Peyer's patch (tissue), 4 donors: ENCODE measurements at regions not wholly inside any gene's neighbourhood (a gene's known extent, or its start where the extent isn't known, plus 50 kb on each side); places are given as distances from the start of the nearest gene placed in this dataset.

Source experiments
- DNase-seq, 3 donors: peaks; one replicate each; pipeline ENCODE4 v3.0.0-alpha.2; 2017 to 2019
- H3K27ac ChIP-seq, 4 donors: fragments of 200-600 bp; sonication (generic); one replicate each; pipeline ENCODE4 v1.5.1; 2016 to 2019
- H3K27me3 ChIP-seq, 2 donors: fragments of 200-600 bp; sonication (generic); one replicate each; pipeline ENCODE4 v1.5.1; 2019
- H3K36me3 ChIP-seq, 3 donors: fragments of 200-600 bp; sonication (generic); one replicate each; pipeline ENCODE4 v1.5.1; 2016 to 2019
- H3K4me1 ChIP-seq, 4 donors: fragments of 200-600 bp; sonication (generic); one replicate each; pipeline ENCODE4 v1.5.1; 2016 to 2019
- H3K4me3 ChIP-seq, 4 donors: fragments of 200-600 bp; sonication (generic); 1 replicate in 3 of 4; 2 replicates in 1 of 4; pipeline ENCODE4 v1.5.1; 2016 to 2019; ENCODE audit warnings: mild to moderate bottlenecking in 1 of 4
- H3K9me3 ChIP-seq, 4 donors: fragments of 200-600 bp; sonication (generic); one replicate each; pipeline ENCODE4 v1.5.1; 2016 to 2019; ENCODE audit warnings: mild to moderate bottlenecking in 1 of 4
- POLR2A ChIP-seq, 2 donors: fragments of 450-650 bp; IDR thresholded peaks; one replicate each; pipeline ENCODE4 v1.5.1; 2017; ENCODE audit warnings: antibody characterized with exemption in 2 of 2, mild to moderate bottlenecking in 2 of 2, moderate library complexity in 2 of 2
- TF ChIP-seq, protein P1 (sequence below), 6 experiments: fragments of 450-650 bp in 4 of 6; fragments of 200-600 bp in 2 of 6; sonication (generic) in 1 of 6; IDR thresholded peaks; one replicate each; pipeline ENCODE4 v1.5.1; 2017 to 2019; ENCODE audit warnings: antibody characterized with exemption in 6 of 6, mild to moderate bottlenecking in 3 of 6, moderate library complexity in 1 of 6

DNA sequence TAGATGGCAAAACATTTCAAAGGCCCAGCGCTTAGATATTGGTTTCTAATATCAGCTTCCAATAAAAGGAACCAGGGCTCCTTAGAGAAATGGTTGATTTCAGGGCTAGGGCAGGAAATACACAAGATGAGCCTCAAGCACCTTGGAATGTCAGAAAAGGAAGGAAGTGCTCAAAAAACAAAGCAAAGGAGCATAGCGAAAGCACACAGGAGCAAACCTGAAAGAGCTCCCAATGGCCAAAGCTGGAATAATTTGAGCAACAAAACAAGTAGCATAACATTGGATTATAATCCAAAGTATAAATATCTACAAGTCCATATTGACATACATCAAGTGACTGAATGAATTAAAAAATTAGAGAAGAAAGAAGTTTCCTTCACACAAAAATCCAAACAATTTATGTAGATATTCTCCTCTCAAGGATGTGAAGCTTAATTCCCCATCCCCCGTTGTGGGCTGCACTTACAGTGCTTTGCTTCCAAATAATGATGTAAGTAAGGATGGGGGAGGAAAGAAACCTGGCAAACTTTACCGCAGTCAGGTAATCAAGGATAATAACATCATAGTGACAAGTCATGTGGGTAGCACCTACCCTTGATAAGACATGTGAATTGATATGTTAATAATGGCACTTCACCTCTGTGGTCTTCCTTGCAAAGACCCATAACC, 132.9 kb upstream of the DST start:
- Histone ChIP-seq H3K9me3 (no peaks in the 10 kb centered on the region), H3K27ac (no peak overlapping the region), H3K4me3 (no peak overlapping the region), H3K36me3 (no peaks in the 10 kb centered on the region), H3K4me1 (no peaks in the 10 kb centered on the region), H3K27me3 (no peaks in the 10 kb centered on the region)
- no peak for DNase-seq
- no peak for TF ChIP-seq POLR2A (IDR thresholded peaks at IDR 0.05)
- TF ChIP-seq, protein P1, sequence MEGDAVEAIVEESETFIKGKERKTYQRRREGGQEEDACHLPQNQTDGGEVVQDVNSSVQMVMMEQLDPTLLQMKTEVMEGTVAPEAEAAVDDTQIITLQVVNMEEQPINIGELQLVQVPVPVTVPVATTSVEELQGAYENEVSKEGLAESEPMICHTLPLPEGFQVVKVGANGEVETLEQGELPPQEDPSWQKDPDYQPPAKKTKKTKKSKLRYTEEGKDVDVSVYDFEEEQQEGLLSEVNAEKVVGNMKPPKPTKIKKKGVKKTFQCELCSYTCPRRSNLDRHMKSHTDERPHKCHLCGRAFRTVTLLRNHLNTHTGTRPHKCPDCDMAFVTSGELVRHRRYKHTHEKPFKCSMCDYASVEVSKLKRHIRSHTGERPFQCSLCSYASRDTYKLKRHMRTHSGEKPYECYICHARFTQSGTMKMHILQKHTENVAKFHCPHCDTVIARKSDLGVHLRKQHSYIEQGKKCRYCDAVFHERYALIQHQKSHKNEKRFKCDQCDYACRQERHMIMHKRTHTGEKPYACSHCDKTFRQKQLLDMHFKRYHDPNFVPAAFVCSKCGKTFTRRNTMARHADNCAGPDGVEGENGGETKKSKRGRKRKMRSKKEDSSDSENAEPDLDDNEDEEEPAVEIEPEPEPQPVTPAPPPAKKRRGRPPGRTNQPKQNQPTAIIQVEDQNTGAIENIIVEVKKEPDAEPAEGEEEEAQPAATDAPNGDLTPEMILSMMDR (IDR thresholded peaks at IDR 0.05), result no peak

DNA sequence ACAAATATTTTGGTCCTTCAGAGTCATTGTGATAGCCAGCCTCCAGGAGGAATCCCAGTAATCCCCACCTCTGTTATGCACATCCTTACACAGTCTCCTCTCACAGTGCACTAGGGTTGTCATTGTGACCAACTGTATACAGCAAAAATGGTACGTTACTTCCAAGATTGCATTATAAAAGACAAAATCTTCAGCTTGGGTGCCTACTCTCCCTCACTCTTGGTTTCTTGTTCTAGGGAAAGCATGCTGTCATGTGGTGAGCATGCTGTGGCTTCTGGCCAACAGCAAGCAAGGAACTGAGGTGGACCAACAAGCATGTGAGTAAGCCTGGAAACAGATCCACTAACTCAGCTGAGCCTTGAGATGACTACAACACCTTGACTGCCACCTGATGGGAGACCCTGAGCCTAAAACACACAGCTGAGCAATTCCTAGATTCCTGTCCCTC, 130.1 kb upstream of the DST start:
- Histone ChIP-seq H3K27ac (no peak overlapping the region), H3K4me3 (no peak overlapping the region), H3K36me3 (no peaks in the 10 kb centered on the region), H3K27me3 (no peaks in the 10 kb centered on the region), H3K9me3 (no peaks in the 10 kb centered on the region), H3K4me1 (no peaks in the 10 kb centered on the region)
- TF ChIP-seq POLR2A (IDR thresholded peaks at IDR 0.05), result no peak
- TF ChIP-seq, protein P1 (IDR thresholded peaks at IDR 0.05), result no peak
- no peak for DNase-seq

DNA sequence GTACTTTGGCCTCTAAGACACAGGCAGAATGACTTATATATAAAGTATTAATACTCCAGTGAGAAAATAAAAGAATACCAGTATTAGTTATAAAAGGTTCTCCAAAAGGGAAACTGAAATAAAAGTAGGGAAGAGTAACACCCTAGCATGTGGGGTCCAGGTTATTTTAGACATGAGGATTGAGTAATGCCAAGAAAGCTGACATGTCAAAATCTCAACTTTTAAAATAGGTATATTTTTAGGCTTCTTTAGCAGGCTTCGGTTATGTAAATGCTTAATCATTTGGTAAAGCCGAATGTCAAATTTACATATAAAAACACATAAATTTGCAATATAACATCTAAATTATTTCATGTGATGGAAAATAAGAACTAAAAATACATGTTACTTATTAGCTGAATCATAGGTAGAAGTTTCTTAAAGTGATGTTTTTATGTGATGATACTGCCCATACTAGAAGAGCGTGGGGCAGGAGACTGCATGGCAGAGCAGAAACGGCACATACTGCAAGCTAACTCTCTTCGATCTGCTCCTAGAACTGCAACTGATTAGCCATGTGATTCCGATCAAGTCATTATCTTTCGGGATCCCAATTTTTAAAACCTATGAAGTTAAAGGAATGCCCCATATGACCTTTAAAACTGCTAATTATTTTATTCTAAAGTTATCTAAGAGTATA, 129.4 kb upstream of the DST start:
- H3K36me3 ChIP-seq, result no peaks in the 10 kb centered on the region
- TF ChIP-seq POLR2A (IDR thresholded peaks at IDR 0.05), result no peak
- TF ChIP-seq, protein P1 (IDR thresholded peaks at IDR 0.05), result no peak
- H3K4me3 ChIP-seq, result no peak overlapping the region
- no peaks in the 10 kb centered on the region for H3K27me3 ChIP-seq
- no peaks in the 10 kb centered on the region for H3K9me3 ChIP-seq
- H3K4me1 ChIP-seq, result no peaks in the 10 kb centered on the region
- no peak for DNase-seq
- H3K27ac ChIP-seq, result no peak overlapping the region

DNA sequence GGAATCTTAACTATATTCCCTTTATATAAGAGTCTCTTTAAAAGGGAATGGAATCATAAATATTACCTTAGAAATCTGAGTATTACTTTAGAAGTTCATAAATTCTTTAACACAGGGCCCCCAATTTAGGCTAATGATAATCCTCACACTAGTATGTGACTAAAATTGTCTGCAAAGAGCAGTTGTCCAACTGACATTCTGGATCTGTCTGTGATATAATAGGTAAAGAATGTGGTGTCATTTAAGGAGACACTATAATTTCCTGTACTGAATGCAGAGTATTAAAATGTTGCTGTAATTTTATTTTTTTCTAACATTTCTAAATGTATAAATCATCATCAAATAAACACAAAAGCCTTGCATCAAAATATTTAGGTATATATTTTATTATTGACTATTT, 128.5 kb upstream of the DST start:
- Histone ChIP-seq H3K27me3 (no peaks in the 10 kb centered on the region), H3K4me1 (no peaks in the 10 kb centered on the region), H3K9me3 (no peaks in the 10 kb centered on the region), H3K4me3 (no peak overlapping the region), H3K36me3 (no peaks in the 10 kb centered on the region), H3K27ac (no peak overlapping the region)
- no peak for TF ChIP-seq POLR2A (IDR thresholded peaks at IDR 0.05)
- TF ChIP-seq, protein P1 (IDR thresholded peaks at IDR 0.05), result no peak
- no peak for DNase-seq

- no peak overlapping the region for H3K4me3 ChIP-seq
- no peak for TF ChIP-seq POLR2A (IDR thresholded peaks at IDR 0.05)
- no peaks in the 10 kb centered on the region for H3K9me3 ChIP-seq
- H3K4me1 ChIP-seq, result no peaks in the 10 kb centered on the region
- no peak for DNase-seq
- H3K27ac ChIP-seq, result no peak overlapping the region
- no peaks in the 10 kb centered on the region for H3K36me3 ChIP-seq
- H3K27me3 ChIP-seq, result no peaks in the 10 kb centered on the region
Measured at GRCh38 chr6:56770011-56770520, 127.4 kb upstream of the DST start.

DNA sequence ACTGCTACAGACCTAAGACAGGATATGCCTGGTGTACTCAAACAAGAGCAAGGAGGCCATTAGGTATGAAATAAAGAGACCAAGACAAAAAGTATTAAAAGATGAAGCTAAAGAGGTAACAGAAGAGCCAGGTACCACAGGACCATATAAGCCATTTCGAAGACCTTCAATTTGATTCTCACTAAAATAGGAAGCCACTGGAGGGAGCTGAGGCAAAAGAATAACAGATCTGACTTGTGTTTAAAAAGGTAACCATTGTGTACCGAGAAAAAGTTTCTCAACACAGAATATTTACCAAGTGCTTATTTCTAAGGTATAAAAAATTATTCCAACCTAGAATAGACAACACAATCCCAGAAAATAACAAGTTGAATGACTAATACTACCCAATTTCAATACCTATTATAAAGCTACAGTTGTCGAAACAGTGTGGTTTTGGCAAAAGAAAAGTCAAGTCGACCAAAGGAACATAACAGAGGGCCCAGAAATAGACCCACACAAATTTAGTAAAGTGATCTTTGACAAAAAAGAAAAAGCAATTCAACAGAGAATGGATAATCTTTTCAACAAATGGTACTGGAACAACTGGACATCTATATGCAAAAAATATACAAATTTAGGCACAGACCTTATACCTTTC, 125.3 kb upstream of the DST start:
- Histone ChIP-seq H3K4me1 (no peaks in the 10 kb centered on the region), H3K27ac (no peak overlapping the region), H3K9me3 (no peaks in the 10 kb centered on the region), H3K36me3 (no peaks in the 10 kb centered on the region), H3K27me3 (no peaks in the 10 kb centered on the region), H3K4me3 (no peak overlapping the region)
- DNase-seq, result no peak
- TF ChIP-seq, protein P1 (IDR thresholded peaks at IDR 0.05), result no peak
- TF ChIP-seq POLR2A (IDR thresholded peaks at IDR 0.05), result no peak
